GM18868 (cell line): ENCODE measurements at regions not wholly inside any gene's neighbourhood (a gene's known extent, or its start where the extent isn't known, plus 50 kb on each side); places are given as distances from the start of the nearest gene placed in this dataset.

Experiments used
- ATAC-seq: cut with Tn5 transposase; IDR thresholded peaks from one replicate; pipeline ENCODE4 v1.9.1; 2021; ENCODE audit warnings: mild to moderate bottlenecking, moderate library complexity; ENCODE audit not compliant: unreplicated experiment

GRCh38 chr9:550333-550732 is 291.2 kb upstream of the DMRT1 start:
- no peak for ATAC-seq

- no peak for ATAC-seq
Observed at GRCh38 chr9:551986-552929, 289.2 kb upstream of the DMRT1 start.

GRCh38 chr9:555493-555892 is 286.0 kb upstream of the DMRT1 start:
- no peak for ATAC-seq

GRCh38 chr9:556199-556598 is 285.3 kb upstream of the DMRT1 start:
- ATAC-seq = no peak

GRCh38 chr9:556675-557074 is 284.8 kb upstream of the DMRT1 start:
- ATAC-seq = no peak

GRCh38 chr9:557601-558201 is 283.8 kb upstream of the DMRT1 start:
- no peak for ATAC-seq

GRCh38 chr9:561427-561826 is 280.1 kb upstream of the DMRT1 start:
- ATAC-seq = no peak

GRCh38 chr9:563200-563599 is 278.3 kb upstream of the DMRT1 start:
- no peak for ATAC-seq

GRCh38 chr9:565528-565927 is 276.0 kb upstream of the DMRT1 start:
- ATAC-seq = no peak

- ATAC-seq = peak; percentile 90
Observed at GRCh38 chr9:567128-567746, 274.3 kb upstream of the DMRT1 start.

- peak; percentile 24 for ATAC-seq
Observed at GRCh38 chr9:567747-568305, 273.7 kb upstream of the DMRT1 start.

GRCh38 chr9:569296-569695 is 272.2 kb upstream of the DMRT1 start:
- ATAC-seq = no peak

- ATAC-seq = no peak
Observed at GRCh38 chr9:570187-570586, 271.3 kb upstream of the DMRT1 start.

- no peak for ATAC-seq
Observed at GRCh38 chr9:571066-571465, 270.4 kb upstream of the DMRT1 start.

GRCh38 chr9:571741-572140 is 269.8 kb upstream of the DMRT1 start:
- no peak for ATAC-seq

GRCh38 chr9:573691-574410 is 267.6 kb upstream of the DMRT1 start:
- no peak for ATAC-seq

GRCh38 chr9:575139-575538 is 266.4 kb upstream of the DMRT1 start:
- no peak for ATAC-seq

GRCh38 chr9:580652-581342 is 260.7 kb upstream of the DMRT1 start:
- ATAC-seq = no peak

- no peak for ATAC-seq
Observed at GRCh38 chr9:581673-582497, 259.6 kb upstream of the DMRT1 start.
